ENCODE measurements at regions not wholly inside any gene's neighbourhood (a gene's known extent, or its start where the extent isn't known, plus 50 kb on each side); places are given as distances from the start of the nearest gene placed in this dataset.

- no peak for DNase-seq
Measured at GRCh38 chr4:62415256-62415655, 1215.1 kb downstream of the ADGRL3 start.

- DNase-seq, result no peak
Measured at GRCh38 chr4:62414563-62414962, 1214.4 kb downstream of the ADGRL3 start.

GRCh38 chr4:62410371-62411003 lies 1210.4 kb downstream of the ADGRL3 start:
- DNase-seq, result no peak

- DNase-seq, result no peak
Measured at GRCh38 chr4:62408454-62408853, 1208.3 kb downstream of the ADGRL3 start.

- no peak for DNase-seq
Measured at GRCh38 chr4:62407534-62407933, 1207.4 kb downstream of the ADGRL3 start.

- no peak for DNase-seq
Measured at GRCh38 chr4:62402088-62402806, 1202.1 kb downstream of the ADGRL3 start.

- no peak for DNase-seq
Measured at GRCh38 chr4:62399242-62399641, 1199.1 kb downstream of the ADGRL3 start.

- DNase-seq, result no peak
Measured at GRCh38 chr4:62398318-62398717, 1198.2 kb downstream of the ADGRL3 start.

- DNase-seq, result no peak
Measured at GRCh38 chr4:62394766-62395165, 1194.6 kb downstream of the ADGRL3 start.

GRCh38 chr4:62387808-62388207 lies 1187.7 kb downstream of the ADGRL3 start:
- no peak for DNase-seq

GRCh38 chr4:62377700-62378099 lies 1177.6 kb downstream of the ADGRL3 start:
- no peak for DNase-seq

GRCh38 chr4:62377245-62377644 lies 1177.1 kb downstream of the ADGRL3 start:
- no peak for DNase-seq

- no peak for DNase-seq
Measured at GRCh38 chr4:62366939-62367338, 1166.8 kb downstream of the ADGRL3 start.

- DNase-seq, result no peak
Measured at GRCh38 chr4:62360156-62360545, 1160.0 kb downstream of the ADGRL3 start.

- no peak for DNase-seq
Measured at GRCh38 chr4:62359441-62360155, 1159.5 kb downstream of the ADGRL3 start.

- no peak for DNase-seq
Measured at GRCh38 chr4:62344915-62345314, 1144.8 kb downstream of the ADGRL3 start.

- no peak for DNase-seq
Measured at GRCh38 chr4:62344474-62344873, 1144.3 kb downstream of the ADGRL3 start.

GRCh38 chr4:62342346-62342745 lies 1142.2 kb downstream of the ADGRL3 start:
- no peak for DNase-seq

- no peak for DNase-seq
Measured at GRCh38 chr4:62328526-62328925, 1128.4 kb downstream of the ADGRL3 start.

- DNase-seq, result no peak
Measured at GRCh38 chr4:62327612-62328297, 1127.6 kb downstream of the ADGRL3 start.

GRCh38 chr4:62324215-62324614 lies 1124.1 kb downstream of the ADGRL3 start:
- DNase-seq, result no peak

GRCh38 chr4:62320612-62321011 lies 1120.5 kb downstream of the ADGRL3 start:
- DNase-seq, result no peak

- no peak for DNase-seq
Measured at GRCh38 chr4:62302710-62303109, 1102.6 kb downstream of the ADGRL3 start.

- DNase-seq, result no peak
Measured at GRCh38 chr4:62301500-62301899, 1101.4 kb downstream of the ADGRL3 start.
